AG04449 (cell line): ENCODE measurements at regions not wholly inside any gene's neighbourhood (a gene's known extent, or its start where the extent isn't known, plus 50 kb on each side); places are given as distances from the start of the nearest gene placed in this dataset.

ENCODE experiments used
- CTCF ChIA-PET: fragments of 350-600 bp; formaldehyde crosslinking; extraction: SDS; loops from one replicate; lab custom pipeline; 2021; ENCODE audit warnings: antibody characterized with exemption; lab: Yijun Ruan, JAX
- POLR2A ChIA-PET: fragments of 400-600, 350-600 bp; formaldehyde crosslinking; extraction: SDS; loops from one replicate; lab custom pipeline; 2020; ENCODE audit warnings: antibody characterized with exemption, inconsistent platforms; lab: Yijun Ruan, JAX
- DNase-seq: peaks from one replicate; pipeline ENCODE4 v3.0.0-alpha.2; 2010; ENCODE audit warnings: low read depth, low spot score
- H3K4me3 ChIP-seq: 2 replicates; pipeline ENCODE4 v1.5.1; 2011; ENCODE audit warnings: low read depth, mild to moderate bottlenecking, control low read depth, low read length
- TF ChIP-seq, protein P1 (sequence below): IDR thresholded peaks from one replicate; pipeline ENCODE4 v1.5.1; 2011; ENCODE audit warnings: mild to moderate bottlenecking, moderate library complexity, low read length, control low read depth, inconsistent platforms; ENCODE audit not compliant: insufficient read depth; ENCODE audit errors: missing control alignments

DNA sequence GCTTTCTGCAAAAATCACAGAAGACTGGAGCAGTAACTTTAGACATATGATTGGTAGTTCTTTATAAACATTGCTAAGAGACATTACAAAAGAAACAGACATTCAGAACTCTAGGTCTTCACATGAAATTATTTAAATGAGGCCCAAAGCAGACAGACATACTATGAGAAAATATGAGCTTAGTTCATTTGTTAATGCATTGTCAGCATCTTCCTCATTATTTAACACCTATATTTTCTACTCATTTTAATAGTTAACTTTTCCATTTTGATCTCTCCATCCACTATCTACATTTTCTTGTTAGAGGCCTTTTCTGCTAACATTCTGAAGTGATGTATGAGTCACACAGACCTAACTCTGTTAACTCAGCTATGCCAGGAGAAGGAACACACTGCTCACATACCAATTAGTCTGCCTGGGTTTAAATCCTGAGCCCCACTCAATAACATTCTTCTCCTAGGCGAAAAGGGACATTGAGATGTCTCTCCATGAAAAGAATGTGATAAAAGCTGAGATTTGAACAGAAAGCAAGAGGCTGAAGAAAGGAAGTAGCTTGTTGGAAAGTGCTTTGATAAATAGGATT, 400.3 kb upstream of the PKDCC start:
- ChIA-PET CTCF (interaction anchor here (0.8 to 1.3 kb wide), 2 partner anchors 19 to 51 kb away, joined by 4 read pairs; no protein-coding TSS in a partner anchor), POLR2A (no interaction called here)
- DNase-seq = no peak
- H3K4me3 ChIP-seq = no peak overlapping the region
- TF ChIP-seq, protein P1, sequence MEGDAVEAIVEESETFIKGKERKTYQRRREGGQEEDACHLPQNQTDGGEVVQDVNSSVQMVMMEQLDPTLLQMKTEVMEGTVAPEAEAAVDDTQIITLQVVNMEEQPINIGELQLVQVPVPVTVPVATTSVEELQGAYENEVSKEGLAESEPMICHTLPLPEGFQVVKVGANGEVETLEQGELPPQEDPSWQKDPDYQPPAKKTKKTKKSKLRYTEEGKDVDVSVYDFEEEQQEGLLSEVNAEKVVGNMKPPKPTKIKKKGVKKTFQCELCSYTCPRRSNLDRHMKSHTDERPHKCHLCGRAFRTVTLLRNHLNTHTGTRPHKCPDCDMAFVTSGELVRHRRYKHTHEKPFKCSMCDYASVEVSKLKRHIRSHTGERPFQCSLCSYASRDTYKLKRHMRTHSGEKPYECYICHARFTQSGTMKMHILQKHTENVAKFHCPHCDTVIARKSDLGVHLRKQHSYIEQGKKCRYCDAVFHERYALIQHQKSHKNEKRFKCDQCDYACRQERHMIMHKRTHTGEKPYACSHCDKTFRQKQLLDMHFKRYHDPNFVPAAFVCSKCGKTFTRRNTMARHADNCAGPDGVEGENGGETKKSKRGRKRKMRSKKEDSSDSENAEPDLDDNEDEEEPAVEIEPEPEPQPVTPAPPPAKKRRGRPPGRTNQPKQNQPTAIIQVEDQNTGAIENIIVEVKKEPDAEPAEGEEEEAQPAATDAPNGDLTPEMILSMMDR = no peak

DNA sequence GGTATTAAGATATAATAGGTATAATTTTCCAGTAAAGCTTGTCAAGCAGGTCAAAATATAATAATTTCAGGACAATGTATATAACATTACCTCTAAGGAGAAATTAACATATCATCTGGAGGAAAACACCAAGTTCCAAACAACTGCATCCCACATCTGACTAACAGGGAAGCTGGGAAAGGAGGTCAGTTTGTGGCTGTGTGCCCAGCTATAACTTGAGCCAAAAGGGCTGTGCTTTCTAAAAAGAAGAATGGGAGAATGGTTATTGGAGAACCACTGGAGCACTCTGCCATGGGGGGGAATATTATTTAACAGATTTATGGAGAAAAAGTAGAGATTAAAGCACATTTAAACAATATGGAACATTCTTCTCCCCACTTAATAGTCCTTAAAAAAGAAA, 390.6 kb upstream of the PKDCC start:
- DNase-seq = no peak
- ChIA-PET CTCF (no interaction called here), POLR2A (no interaction called here)
- TF ChIP-seq, protein P1 = no peak
- no peak overlapping the region for H3K4me3 ChIP-seq

DNA sequence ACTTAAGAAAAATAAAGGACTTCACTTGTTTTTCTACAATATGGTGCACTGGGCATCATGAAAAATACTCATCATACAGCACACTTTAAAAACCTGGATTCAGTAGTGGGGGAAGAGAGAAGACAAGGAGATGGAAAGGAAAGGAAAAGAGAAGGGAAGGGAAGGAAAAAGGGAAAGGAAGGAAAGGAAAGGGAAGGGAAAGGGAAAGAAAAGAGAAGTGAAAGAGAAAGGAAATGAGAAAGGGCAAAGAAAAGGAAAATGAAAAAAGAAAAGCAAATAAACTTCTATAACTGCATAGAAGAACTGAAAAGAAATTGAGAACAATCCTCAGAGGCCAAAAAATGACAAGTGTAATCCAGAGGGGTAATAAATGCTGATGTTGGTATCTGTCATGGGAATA, 388.1 kb upstream of the PKDCC start:
- POLR2A ChIA-PET = no interaction called here
- CTCF ChIA-PET = no interaction called here
- no peak overlapping the region for H3K4me3 ChIP-seq
- TF ChIP-seq, protein P1 = no peak
- DNase-seq = no peak

DNA sequence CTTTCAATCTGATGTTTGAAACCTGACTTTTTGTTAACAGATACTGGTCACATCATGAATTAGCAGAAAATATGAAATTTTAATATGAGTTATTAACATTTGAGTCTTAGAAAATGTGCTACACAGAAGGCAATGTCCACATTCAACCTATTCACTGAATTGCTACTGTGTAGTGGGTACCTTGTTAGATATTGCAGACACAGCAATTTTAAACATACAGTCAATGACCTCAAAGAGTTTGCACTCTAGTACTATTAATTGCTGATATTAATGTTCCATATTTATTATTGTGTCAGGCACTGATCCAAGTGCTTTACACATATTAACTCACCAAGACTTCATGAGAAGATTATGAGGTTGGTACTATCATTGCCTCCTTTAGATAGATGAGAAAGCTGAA, 385.4 kb upstream of the PKDCC start:
- TF ChIP-seq, protein P1 = no peak
- ChIA-PET POLR2A (no interaction called here), CTCF (no interaction called here)
- H3K4me3 ChIP-seq = no peak overlapping the region
- no peak for DNase-seq

DNA sequence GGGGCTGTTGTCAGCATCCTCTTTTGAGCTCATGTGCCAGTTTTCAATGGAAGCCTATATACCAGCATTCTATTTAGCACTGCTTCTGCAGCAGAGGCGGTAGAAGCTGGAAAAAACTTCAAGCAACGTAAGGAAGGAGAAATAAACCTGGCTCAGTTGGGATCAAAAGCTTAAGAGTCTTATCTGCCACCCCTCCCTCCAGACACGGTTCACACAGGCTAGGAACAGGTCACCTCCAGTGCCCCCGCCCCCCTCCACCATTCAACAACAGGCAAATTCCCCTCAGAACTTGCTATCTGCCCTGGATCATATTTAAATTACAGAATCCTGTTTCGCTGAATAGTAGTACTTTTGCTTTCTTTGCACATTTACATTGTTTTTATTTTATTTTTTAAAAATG, 384.8 kb upstream of the PKDCC start:
- CTCF ChIA-PET = no interaction called here
- no peak for DNase-seq
- TF ChIP-seq, protein P1 = no peak
- no peak overlapping the region for H3K4me3 ChIP-seq
- POLR2A ChIA-PET = no interaction called here

DNA sequence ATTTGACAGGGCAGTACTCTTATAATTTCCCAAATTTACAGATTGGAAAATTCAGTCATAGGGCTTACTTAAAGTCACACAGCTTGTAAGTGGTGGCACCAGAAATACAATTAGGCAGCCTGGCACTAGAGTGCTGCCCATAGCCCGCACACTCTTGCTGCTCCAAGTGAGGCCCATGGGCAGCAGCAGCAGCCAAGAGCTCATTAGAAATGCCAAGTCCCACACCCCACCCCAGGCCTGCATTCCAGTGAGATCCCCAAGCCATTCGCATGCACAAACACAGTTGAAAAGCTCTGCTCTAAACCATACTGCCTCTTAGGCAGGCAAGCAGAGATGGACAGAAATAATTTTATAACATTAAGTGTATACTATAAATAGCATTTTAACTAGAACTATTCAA, 379.3 kb upstream of the PKDCC start:
- CTCF ChIA-PET = interaction anchor here (1.3 kb wide), 1 partner anchor 30 kb away, joined by 3 read pairs; no protein-coding TSS in a partner anchor
- POLR2A ChIA-PET = interaction anchor here (1.2 kb wide), 1 partner anchor 58 kb away, joined by 3 read pairs; no protein-coding TSS in a partner anchor
- H3K4me3 ChIP-seq = no peak overlapping the region
- TF ChIP-seq, protein P1 = no peak
- DNase-seq = no peak
